B cell (primary cell): ENCODE measurements at regions not wholly inside any gene's neighbourhood (a gene's known extent, or its start where the extent isn't known, plus 50 kb on each side); places are given as distances from the start of the nearest gene placed in this dataset.

Source experiments
- EZH2 ChIP-seq: IDR thresholded peaks from 2 replicates; pipeline ENCODE4 v1.6.1; 2012; ENCODE audit warnings: borderline replicate concordance, low read depth, mild to moderate bottlenecking, moderate library complexity, low read length; ENCODE audit not compliant: insufficient read depth, poor library complexity, severe bottlenecking
- TF ChIP-seq, protein P1 (sequence below): fragments of 200-600 bp; IDR thresholded peaks from one replicate; pipeline ENCODE4 v1.8.0; 2022; ENCODE audit warnings: antibody characterized with exemption, mild to moderate bottlenecking

DNA sequence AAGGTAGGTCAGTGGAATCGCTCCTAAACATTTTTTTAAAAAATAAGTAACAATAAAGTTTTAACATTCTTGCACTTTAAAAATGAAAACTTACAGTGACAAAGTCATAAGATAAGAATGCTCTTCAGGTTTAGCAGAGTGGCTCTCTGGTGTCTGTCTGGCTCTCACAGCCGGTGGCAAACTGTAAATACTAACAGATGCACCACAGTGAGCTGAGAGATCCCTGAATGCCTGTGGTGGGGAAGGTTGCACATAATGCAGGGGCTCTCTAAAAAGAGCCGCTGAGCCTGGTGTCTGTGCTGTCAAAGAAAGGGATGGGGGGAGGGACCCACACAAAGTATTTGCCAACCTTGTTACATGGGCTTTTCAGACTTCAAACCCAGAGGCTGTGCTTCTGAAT, 498.3 kb downstream of the CCSER2 start:
- TF ChIP-seq, protein P1, sequence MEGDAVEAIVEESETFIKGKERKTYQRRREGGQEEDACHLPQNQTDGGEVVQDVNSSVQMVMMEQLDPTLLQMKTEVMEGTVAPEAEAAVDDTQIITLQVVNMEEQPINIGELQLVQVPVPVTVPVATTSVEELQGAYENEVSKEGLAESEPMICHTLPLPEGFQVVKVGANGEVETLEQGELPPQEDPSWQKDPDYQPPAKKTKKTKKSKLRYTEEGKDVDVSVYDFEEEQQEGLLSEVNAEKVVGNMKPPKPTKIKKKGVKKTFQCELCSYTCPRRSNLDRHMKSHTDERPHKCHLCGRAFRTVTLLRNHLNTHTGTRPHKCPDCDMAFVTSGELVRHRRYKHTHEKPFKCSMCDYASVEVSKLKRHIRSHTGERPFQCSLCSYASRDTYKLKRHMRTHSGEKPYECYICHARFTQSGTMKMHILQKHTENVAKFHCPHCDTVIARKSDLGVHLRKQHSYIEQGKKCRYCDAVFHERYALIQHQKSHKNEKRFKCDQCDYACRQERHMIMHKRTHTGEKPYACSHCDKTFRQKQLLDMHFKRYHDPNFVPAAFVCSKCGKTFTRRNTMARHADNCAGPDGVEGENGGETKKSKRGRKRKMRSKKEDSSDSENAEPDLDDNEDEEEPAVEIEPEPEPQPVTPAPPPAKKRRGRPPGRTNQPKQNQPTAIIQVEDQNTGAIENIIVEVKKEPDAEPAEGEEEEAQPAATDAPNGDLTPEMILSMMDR: no peak
- TF ChIP-seq EZH2: no peak
